Activated naive CD4-positive, alpha-beta T cell treated with anti-CD3 and anti-CD28 coated beads, Interleukin-2, amount 50 U/mL, for 16 hours (primary cell): ENCODE measurements at regions not wholly inside any gene's neighbourhood (a gene's known extent, or its start where the extent isn't known, plus 50 kb on each side); places are given as distances from the start of the nearest gene placed in this dataset.
"Not testable (repeated sequence)": the region's sequence is repeated elsewhere in the genome, so short reads cannot be mapped to it uniquely, and the experiment has no call there.

Experiments
- DNase-seq: peaks from one replicate; pipeline ENCODE4 v3.0.0-alpha.2; 2020

- no peak for DNase-seq
Observed at GRCh38 chr4:183816882-183817509, 88.1 kb upstream of the STOX2 start.

GRCh38 chr4:183818591-183818990 is 86.5 kb upstream of the STOX2 start:
- DNase-seq, result not testable (repeated sequence)

DNA sequence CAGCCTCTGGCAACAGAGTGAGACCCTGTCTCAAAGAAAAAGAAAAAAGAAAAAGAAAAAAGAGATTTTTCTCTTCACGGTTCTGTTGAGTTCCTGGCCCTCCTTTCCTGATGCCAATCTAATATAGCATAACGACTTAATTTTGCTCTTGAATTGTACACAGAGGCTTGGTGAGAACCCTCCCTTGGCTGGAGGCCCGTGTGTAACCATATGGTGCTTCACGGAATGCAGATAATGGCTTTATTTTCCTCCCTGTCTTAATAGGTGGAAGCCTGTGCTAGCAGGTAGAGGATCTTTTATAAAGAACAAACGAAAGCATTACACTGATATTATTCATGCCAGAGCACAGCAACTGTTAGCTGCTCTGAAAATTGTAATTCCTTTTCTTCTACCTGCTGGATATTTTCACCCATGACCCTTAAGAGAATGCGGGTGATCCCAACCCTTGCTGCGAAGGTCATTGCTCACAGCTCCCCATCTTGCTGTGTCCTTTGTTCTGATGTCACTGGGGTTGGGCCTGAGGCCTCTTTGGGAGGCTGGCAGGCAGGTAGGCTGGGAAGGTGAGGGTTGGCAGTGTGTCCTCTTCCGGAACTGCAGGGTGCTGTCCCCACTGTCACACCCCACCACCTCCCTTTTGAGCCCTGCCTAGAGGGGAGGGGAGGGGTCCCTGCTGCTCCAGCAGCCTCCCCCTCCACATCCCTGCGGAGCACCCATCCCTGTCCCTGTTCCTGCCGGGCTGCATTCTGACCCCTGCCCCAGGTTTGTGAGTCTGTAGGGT is 83.8 kb upstream of the STOX2 start:
- DNase-seq, result no peak

DNA sequence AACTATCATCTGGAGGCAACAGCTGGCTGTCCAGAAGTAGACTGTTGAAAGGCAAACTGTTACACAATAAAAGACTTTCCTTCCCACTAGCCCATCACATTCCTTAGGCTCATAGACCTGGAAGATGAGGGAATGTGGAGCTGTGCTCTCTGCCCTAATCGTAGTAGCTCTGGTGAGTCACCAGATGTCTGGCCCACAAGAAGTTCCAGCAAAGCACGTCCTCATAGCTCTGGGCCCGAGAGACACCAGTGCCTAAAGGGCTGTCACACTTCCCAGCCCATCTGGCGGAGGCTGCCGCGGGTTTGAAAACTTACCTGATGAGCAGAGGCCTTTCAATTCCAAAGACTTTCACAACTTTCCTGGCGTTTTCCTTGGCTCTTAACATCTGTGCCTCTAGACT is 81.7 kb upstream of the STOX2 start:
- no peak for DNase-seq

DNA sequence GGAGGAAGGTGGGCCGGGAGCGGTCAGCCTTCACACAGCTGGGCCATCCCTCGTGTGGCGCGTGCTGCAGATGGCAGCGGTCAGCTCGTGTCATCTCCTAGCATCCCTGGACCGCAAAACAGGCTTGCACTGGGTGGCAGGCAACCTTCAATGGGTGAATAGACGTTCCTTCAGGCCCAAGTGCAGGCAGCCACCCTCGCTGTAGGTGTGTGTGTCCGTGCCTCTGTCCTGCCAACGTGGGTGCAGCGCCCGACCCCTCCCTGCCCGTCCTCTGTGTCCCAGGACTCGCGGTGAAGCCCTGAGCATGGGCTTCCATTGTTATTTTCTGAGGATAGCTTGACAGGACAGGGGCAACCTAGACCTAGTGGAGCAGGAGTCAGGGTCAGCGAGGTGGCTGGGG is 79.8 kb upstream of the STOX2 start:
- no peak for DNase-seq

DNA sequence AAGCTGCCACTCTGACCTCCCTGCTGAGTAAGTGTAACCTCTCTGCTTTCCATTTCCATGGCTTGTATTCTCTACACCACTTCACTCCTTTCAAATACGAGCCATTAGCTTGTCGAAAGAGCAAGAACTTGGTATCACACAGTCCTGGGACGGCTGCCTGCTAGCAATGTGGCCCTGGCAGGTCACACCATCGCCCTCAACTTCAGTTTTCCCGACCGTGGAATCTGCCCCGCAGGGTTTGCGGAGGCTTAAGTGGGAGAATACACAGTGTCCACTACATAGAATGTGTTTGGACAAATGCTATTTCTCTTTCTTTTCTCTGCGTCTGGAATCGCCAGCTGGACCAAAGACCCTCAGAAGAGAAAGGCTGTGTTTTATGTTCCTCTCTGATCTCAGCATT is 78.6 kb upstream of the STOX2 start:
- no peak for DNase-seq

DNA sequence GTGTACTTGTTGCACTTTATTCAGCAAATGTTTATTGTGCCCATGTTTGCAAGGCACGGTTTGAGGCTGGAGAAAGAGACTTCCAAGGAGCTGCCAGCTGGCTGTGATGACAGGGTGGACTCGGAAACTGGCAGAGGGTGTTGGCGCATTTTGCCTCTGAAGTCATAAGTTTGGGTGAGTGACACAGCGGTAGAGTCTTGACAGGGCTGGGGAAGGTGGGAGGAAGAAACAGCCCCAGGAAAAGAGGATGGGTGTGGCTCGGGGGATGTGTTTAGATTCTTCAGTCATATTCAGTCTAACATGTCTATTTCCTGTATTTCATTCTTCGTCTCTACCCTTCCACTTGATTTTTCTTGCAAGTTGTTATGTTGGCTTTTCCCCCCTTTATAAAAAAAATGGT is 77.0 kb upstream of the STOX2 start:
- DNase-seq, result no peak

GRCh38 chr4:183828839-183829238 is 76.3 kb upstream of the STOX2 start:
- no peak for DNase-seq

GRCh38 chr4:183830438-183830985 is 74.6 kb upstream of the STOX2 start:
- no peak for DNase-seq

DNA sequence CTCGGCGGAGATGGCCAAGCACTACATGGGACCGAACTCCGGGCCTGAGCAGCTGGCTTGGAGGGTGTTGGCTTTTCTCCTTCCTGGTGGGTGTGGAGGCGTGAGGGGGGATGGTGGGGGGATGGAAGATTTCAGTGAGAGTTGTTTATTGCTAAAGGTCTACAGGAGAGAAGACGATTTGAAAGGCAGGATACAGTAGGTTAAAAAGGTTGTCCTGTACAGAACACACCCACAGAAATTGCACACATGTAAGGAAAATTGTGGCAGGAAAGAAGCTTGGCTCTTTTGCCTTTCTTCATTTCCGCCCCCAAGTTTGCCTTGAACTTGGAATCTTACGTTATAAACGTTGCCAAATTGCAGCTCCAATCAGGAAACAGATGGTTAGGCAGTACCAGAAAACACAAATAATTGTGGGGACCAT is 74.1 kb upstream of the STOX2 start:
- DNase-seq, result no peak

DNA sequence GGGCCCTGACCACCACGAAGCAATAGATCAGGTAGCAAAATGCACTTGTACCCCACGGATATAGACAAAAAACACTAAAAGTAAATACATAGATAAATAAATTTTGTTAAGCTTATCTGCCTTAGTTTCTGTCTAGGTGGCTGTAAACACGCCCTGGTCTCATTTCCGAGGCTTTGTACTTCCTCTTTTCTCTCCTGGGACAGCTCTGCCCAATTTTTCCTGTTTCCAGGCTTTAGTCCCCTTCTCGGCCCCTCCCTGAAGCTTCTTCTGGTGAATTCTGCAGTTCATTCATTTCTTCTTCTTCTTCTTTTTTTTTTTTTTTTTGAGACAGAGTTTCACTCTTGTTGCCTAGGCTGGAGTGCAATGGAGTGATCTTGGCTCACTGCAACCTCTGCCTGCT is 73.4 kb upstream of the STOX2 start:
- no peak for DNase-seq

- DNase-seq, result no peak
Observed at GRCh38 chr4:183832776-183833450, 72.2 kb upstream of the STOX2 start.

DNA sequence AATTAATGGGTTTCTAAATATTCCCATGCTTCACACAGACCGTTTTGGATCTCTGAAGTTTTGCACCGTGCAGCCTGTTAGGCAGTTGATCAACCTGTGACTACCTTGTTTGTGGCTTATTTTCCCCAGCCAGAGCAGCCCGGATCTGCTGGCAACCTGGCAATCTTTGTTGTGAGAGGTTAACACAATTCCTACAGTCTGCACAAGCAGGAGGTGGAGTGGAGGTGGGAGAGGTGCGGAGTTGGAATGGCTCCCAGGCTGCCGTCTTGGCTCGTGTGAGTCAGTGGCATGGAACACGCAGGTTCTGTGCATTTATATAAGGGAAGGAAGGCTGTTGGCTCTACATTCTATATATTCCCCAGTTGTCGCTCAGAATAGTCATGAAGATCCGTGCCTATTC is 70.9 kb upstream of the STOX2 start:
- DNase-seq, result no peak

DNA sequence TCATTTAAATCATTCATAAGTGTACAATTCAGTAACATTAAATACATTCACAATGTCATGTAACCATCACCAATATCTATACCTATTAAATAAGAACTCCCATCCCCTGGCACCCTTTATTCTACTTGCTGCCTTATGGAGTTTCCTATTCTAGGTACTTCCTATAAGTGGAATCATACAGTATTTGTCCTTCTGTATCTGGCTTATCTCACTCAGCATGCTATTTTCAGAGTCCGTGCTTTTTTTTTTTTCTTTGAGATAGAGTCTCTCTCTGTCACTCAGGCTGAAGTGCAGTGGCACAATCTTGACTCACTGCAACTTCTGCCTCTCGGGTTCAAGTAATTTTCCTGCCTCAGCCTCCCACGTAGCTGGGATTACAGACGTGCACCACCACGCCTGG is 67.9 kb upstream of the STOX2 start:
- DNase-seq, result no peak

- no peak for DNase-seq
Observed at GRCh38 chr4:183838987-183839712, 66.0 kb upstream of the STOX2 start.

DNA sequence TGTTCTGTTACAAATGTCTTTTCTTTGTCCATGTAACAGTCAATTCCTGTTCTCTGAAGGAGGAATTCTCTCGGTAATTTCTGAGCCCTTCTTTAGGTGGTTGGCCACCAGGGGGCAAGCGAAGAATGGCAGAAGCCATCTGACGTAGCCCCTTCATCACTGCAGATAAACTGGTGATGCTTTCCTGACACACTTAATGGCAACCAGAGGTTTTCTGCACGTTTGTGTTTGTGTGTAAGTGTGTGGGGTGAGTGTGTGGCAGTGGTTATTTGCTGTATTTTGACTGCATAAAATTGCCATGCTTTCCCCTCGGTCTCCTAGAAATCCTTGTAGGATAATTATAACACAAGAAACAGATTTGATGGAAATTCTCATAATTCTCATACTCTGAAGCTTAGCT is 64.8 kb upstream of the STOX2 start:
- DNase-seq, result peak; percentile 73

- DNase-seq, result no peak
Observed at GRCh38 chr4:183841001-183841400, 64.1 kb upstream of the STOX2 start.

DNA sequence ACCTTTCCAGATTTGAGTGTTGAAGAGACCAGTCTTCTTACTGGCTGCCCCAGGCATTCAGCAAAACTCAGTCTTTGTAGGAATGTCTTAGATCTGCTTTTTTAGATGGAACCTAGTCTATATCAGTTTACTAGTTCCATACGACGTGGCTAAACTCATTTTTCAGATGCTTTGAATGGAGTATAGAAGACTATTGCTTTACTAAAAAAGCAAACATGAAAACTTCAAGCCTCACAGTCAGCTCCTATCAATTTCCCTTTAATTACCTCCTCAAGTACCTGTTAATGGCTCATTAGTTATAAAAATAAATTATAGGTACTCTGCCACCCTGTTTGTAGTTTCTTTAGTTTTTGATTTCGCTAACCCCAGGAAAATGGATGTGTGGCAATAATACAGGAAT is 63.0 kb upstream of the STOX2 start:
- no peak for DNase-seq

DNA sequence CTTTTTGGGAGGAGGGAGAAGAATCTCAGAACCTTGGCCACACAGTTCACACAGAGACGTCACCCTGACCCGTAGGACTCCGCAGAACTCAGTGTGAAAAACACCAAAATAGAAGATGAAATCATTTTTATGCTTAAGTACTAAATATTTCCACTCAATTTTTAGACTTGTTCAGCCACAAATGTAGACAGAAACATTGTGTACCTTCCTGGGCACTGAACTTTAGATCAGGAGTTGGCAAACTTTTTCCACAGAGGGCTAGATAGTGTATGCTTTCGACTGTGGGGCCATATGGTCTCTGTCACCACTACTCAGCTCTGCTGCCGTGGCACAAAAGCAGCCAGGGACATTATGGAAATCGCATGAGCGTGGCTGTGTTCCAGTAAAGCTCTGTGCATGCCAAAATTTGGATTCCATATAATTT is 61.8 kb upstream of the STOX2 start:
- no peak for DNase-seq

DNA sequence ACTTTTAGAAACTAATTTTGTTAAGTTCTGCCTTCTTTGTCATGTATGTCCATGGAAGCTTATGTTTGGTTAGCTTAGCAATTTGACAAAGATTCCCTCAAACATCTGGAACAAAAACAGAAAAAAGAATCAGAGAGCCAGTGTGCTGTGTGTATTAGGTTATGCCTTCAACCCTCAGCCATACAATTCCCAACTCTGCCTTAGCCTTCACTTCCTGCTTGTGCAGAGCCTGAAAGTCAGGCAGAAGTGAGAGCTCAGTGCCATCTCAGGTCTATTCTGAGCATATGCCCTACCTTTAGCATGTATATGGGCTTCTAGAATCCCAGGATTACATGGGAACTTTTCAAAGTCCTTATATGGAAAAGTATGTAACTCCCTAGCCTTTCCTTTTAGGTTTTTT is 58.2 kb upstream of the STOX2 start:
- DNase-seq, result no peak

- no peak for DNase-seq
Observed at GRCh38 chr4:183848805-183849204, 56.3 kb upstream of the STOX2 start.

- DNase-seq, result no peak
Observed at GRCh38 chr4:183852910-183853547, 52.1 kb upstream of the STOX2 start.

DNA sequence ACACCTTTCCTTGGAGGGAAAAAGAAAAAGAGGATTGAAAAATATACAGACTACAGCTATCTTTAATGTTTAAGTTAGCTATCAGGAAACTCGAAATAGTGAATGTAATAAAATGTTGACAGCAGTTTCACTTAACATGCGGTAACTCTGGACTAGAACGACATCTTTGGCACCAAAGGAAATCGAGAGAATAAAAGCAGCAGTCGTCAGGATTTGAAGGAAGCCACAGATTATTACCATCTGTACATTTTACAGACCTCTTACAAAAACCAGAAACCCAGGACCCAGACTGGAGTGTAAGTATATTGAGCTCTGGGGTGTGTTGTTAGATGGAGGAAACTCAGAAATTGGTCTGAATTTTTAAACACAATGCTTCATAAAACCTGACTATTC is 51.6 kb upstream of the STOX2 start:
- no peak for DNase-seq
